H1 (cell line): ENCODE measurements at regions not wholly inside any gene's neighbourhood (a gene's known extent, or its start where the extent isn't known, plus 50 kb on each side); places are given as distances from the start of the nearest gene placed in this dataset.
"Not testable (repeated sequence)": the region's sequence is repeated elsewhere in the genome, so short reads cannot be mapped to it uniquely, and the experiment has no call there.

Experiments
- CTCF ChIP-seq, 3 experiments: IDR thresholded peaks; 1 replicate in 2 of 3; 2 replicates in 1 of 3; pipeline versions ENCODE4 v1.5.1 to v1.6.1; 2011; ENCODE audit warnings: low read length in 3 of 3, mild to moderate bottlenecking in 3 of 3, inconsistent platforms in 2 of 3, low read depth in 1 of 3, moderate library complexity in 1 of 3; ENCODE audit not compliant: insufficient read depth in 1 of 3; ENCODE audit errors: control extremely low read depth in 1 of 3
- ZNF274 ChIP-seq: IDR thresholded peaks from 2 replicates; pipeline ENCODE4 v1.7.0; 2012; ENCODE audit warnings: low read length, borderline replicate concordance; ENCODE audit errors: extremely low read depth

- not testable (repeated sequence) for TF ChIP-seq CTCF (IDR thresholded peaks at IDR 0.05; ENCODE audit: control extremely low read depth in 1 of 3, insufficient read depth in 1 of 3, low read depth in 1 of 3, low read length in 3 of 3); ZNF274
Observed at GRCh38 chr2:239828973-239829275, 196.2 kb downstream of the NDUFA10 start.
